WTC11 (cell line): ENCODE measurements at regions not wholly inside any gene's neighbourhood (a gene's known extent, or its start where the extent isn't known, plus 50 kb on each side); places are given as distances from the start of the nearest gene placed in this dataset.

ENCODE experiments used
- ATAC-seq: fragments of 200-7000 bp; cut with Tn5 transposase; 2 replicates; pipeline ENCODE4 v1.10.0; 2021; ENCODE audit warnings: mild to moderate bottlenecking, moderate library complexity
- CTCF ChIA-PET: fragments of 300-600 bp; sonication (Branson Sonifier 250); formaldehyde crosslinking; loops from one replicate; lab custom pipeline; 2021; ENCODE audit warnings: antibody characterized with exemption; lab: Charles Lee
- POLR2A ChIA-PET: fragments of 350-600 bp; sonication (Branson Sonifier 250); formaldehyde crosslinking; loops from one replicate; lab custom pipeline; 2021; ENCODE audit warnings: antibody characterized with exemption; lab: Charles Lee
- DNase-seq: peaks from one replicate; pipeline ENCODE4 v3.0.0; 2021; ENCODE audit warnings: low spot score
- H3K27ac Mint-ChIP-seq: 2 replicates; pipeline ENCODE4 v1.8.0; 2021; ENCODE audit warnings: mixed read lengths
- H3K27me3 Mint-ChIP-seq: 2 replicates; pipeline ENCODE4 v1.8.0; 2021; ENCODE audit warnings: low read depth, mild to moderate bottlenecking, moderate library complexity, mixed read lengths
- H3K36me3 Mint-ChIP-seq: 2 replicates; pipeline ENCODE4 v1.8.0; 2021; ENCODE audit warnings: mixed read lengths
- H3K4me1 Mint-ChIP-seq: 2 replicates; pipeline ENCODE4 v1.8.0; 2022; ENCODE audit warnings: mixed read lengths
- H3K4me3 Mint-ChIP-seq: 2 replicates; pipeline ENCODE4 v1.8.0; 2021; ENCODE audit warnings: mild to moderate bottlenecking, moderate library complexity, mixed read lengths
- H3K9me3 Mint-ChIP-seq: 2 replicates; pipeline ENCODE4 v1.8.0; 2021; ENCODE audit warnings: mixed read lengths
- CBFB ChIP-seq: sonication (generic); formaldehyde crosslinking; IDR thresholded peaks from 2 replicates; pipeline ENCODE4 v1.8.1; 2022; ENCODE audit warnings: mild to moderate bottlenecking, low read depth, missing genetic modification reagents
- CREB1 ChIP-seq: sonication (generic); formaldehyde crosslinking; IDR thresholded peaks from 2 replicates; pipeline ENCODE4 v1.8.0; 2023; ENCODE audit warnings: mild to moderate bottlenecking, missing genetic modification reagents
- CREM ChIP-seq: sonication (generic); formaldehyde crosslinking; IDR thresholded peaks from 2 replicates; pipeline ENCODE4 v1.8.1; 2022; ENCODE audit warnings: mild to moderate bottlenecking, missing genetic modification reagents, moderate library complexity
- MXD4 ChIP-seq: fragments of 250-450 bp; sonication (Bioruptor Pico); IDR thresholded peaks from 2 replicates; pipeline ENCODE4 v1.8.0; 2021; ENCODE audit warnings: mild to moderate bottlenecking, moderate library complexity, borderline replicate concordance
- NFATC4 ChIP-seq: fragments of 250-450 bp; sonication (Bioruptor Pico); IDR thresholded peaks from 2 replicates; pipeline ENCODE4 v1.9.0; 2021; ENCODE audit warnings: mild to moderate bottlenecking
- NFE2L1 ChIP-seq: sonication (generic); formaldehyde crosslinking; IDR thresholded peaks from 2 replicates; pipeline ENCODE4 v1.8.1; 2023; ENCODE audit warnings: missing genetic modification reagents
- RORB ChIP-seq: fragments of 250-450 bp; sonication (Bioruptor Pico); IDR thresholded peaks from 2 replicates; pipeline ENCODE4 v1.9.0; 2021; ENCODE audit warnings: mild to moderate bottlenecking
- SMAD3 ChIP-seq: sonication (generic); formaldehyde crosslinking; IDR thresholded peaks from 2 replicates; pipeline ENCODE4 v1.8.0; 2022; ENCODE audit warnings: missing genetic modification reagents, mild to moderate bottlenecking, borderline replicate concordance
- SMAD4 ChIP-seq: sonication (generic); formaldehyde crosslinking; IDR thresholded peaks from 2 replicates; pipeline ENCODE4 v1.8.0; 2022; ENCODE audit warnings: mild to moderate bottlenecking, missing genetic modification reagents
- ZNF121 ChIP-seq: sonication (generic); formaldehyde crosslinking; IDR thresholded peaks from 2 replicates; pipeline ENCODE4 v1.8.0; 2023; ENCODE audit warnings: missing genetic modification reagents
- ZNF423 ChIP-seq: fragments of 250-450 bp; sonication (Bioruptor Pico); IDR thresholded peaks from 2 replicates; pipeline ENCODE4 v2.1.2; 2022; ENCODE audit warnings: mild to moderate bottlenecking, moderate library complexity
- TF ChIP-seq, protein P1 (sequence below): fragments of 250-450 bp; sonication (Bioruptor Pico); IDR thresholded peaks from 2 replicates; pipeline ENCODE4 v1.9.0; 2021; ENCODE audit warnings: moderate library complexity, mild to moderate bottlenecking, inconsistent platforms, borderline replicate concordance
- TF ChIP-seq, protein P2 (sequence below): fragments of 250-450 bp; sonication (Bioruptor Pico); IDR thresholded peaks from 2 replicates; pipeline ENCODE4 v1.9.0; 2021; ENCODE audit warnings: mild to moderate bottlenecking
- TF ChIP-seq, protein P3 (sequence below): sonication (generic); formaldehyde crosslinking; IDR thresholded peaks from 2 replicates; pipeline ENCODE4 v1.8.1; 2022; ENCODE audit warnings: missing genetic modification reagents, borderline replicate concordance
- TF ChIP-seq, protein P4 (sequence below): fragments of 250-450 bp; sonication (Bioruptor Pico); conservative IDR thresholded peaks from 2 replicates; pipeline ENCODE4 v1.9.0; 2021; ENCODE audit warnings: mild to moderate bottlenecking
- TF ChIP-seq, protein P5 (sequence below): fragments of 200-600 bp; IDR thresholded peaks from 2 replicates; pipeline ENCODE4 v1.8.0; 2022; ENCODE audit warnings: antibody characterized with exemption
- TF ChIP-seq, protein P6 (sequence below): sonication (generic); formaldehyde crosslinking; IDR thresholded peaks from 2 replicates; pipeline ENCODE4 v1.8.1; 2023; ENCODE audit warnings: mild to moderate bottlenecking, missing genetic modification reagents
- TF ChIP-seq, protein P7 (sequence below): sonication (generic); formaldehyde crosslinking; IDR thresholded peaks from 2 replicates; pipeline ENCODE4 v1.8.1; 2023; ENCODE audit warnings: mild to moderate bottlenecking, moderate library complexity, missing genetic modification reagents
- TF ChIP-seq, protein P8 (sequence below): fragments of 250-450 bp; sonication (Bioruptor Pico); IDR thresholded peaks from 2 replicates; pipeline ENCODE4 v2.1.2; 2022; ENCODE audit warnings: mild to moderate bottlenecking, moderate library complexity
- TF ChIP-seq, protein P9 (sequence below): fragments of 250-450 bp; sonication (Bioruptor Pico); IDR thresholded peaks from 2 replicates; pipeline ENCODE4 v1.8.0; 2021; ENCODE audit warnings: mild to moderate bottlenecking

DNA sequence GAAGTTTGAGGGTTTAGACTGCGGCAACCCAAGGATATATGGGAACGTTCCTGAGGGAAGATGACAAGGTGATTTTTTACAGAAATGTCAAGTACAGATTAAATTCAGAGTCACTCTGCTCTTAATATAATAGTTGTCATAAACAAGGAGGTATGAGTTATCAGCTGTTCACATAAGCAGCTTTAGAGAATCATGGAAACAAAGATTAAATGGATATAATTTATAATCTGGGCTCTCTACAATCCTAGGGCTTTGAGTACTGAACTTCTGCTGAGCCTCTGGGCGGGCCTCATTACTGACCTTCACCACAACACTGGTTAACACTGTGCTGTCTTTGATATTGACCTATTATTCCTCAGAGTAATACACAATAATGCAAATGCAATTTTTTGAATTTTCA lies 577.8 kb downstream of the RPS29 start:
- TF ChIP-seq, protein P1, sequence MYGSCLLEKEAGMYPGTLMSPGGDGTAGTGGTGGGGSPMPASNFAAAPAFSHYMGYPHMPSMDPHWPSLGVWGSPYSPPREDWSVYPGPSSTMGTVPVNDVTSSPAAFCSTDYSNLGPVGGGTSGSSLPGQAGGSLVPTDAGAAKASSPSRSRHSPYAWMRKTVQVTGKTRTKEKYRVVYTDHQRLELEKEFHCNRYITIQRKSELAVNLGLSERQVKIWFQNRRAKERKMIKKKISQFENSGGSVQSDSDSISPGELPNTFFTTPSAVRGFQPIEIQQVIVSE: no peak
- TF ChIP-seq, all 79 proteins: peak for 0
- Mint-ChIP-seq H3K9me3 (peaks cover 31% of the 10 kb centered on the region), H3K27me3 (no peaks in the 10 kb centered on the region), H3K4me1 (peaks cover 20% of the 10 kb centered on the region), H3K27ac (no peak overlapping the region), H3K4me3 (no peak overlapping the region), H3K36me3 (no peaks in the 10 kb centered on the region)
- ATAC-seq (no peak), DNase-seq (no peak)
- ChIA-PET CTCF (no interaction called here), POLR2A (no interaction called here)

DNA sequence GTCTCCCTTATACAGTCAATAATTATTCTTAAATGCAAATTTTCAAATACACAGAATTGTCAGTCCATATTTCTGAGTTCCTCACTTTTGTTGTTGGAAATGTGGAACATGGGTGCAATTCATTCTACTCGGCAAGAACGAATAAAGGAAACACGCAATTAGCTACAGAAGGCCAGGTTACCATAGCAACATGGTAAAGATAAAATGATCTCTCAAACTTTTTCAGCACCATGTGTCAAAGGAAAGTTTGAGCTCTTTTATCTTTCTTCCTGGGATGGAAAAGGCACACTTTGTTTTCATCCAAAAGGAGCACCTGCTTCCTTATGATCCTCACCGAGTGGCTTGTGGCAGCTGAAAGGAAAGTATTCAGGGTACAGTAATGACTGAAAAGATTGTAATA lies 595.0 kb downstream of the RPS29 start:
- H3K4me3 Mint-ChIP-seq: no peak overlapping the region
- H3K27me3 Mint-ChIP-seq: no peaks in the 10 kb centered on the region
- no peaks in the 10 kb centered on the region for H3K36me3 Mint-ChIP-seq
- ChIA-PET CTCF (no interaction called here), POLR2A (no interaction called here)
- H3K27ac Mint-ChIP-seq: no peak overlapping the region
- ATAC-seq (no peak), DNase-seq (no peak)
- H3K9me3 Mint-ChIP-seq: peaks cover 19% of the 10 kb centered on the region; the same call in 1 of the 2 replicates
- TF ChIP-seq RORB (CRISPR knock-in tag) (no peak), CREB1 (CRISPR knock-in tag) (no peak), SMAD3 (CRISPR knock-in tag) (no peak), ZNF121 (CRISPR knock-in tag) (no peak), CREM (CRISPR knock-in tag) (no peak), SMAD4 (CRISPR knock-in tag) (no peak), NFATC4 (CRISPR knock-in tag) (no peak), NFE2L1 (no peak), MXD4 (CRISPR knock-in tag) (no peak), ZNF423 (no peak), CBFB (no peak)
- TF ChIP-seq, protein P2, sequence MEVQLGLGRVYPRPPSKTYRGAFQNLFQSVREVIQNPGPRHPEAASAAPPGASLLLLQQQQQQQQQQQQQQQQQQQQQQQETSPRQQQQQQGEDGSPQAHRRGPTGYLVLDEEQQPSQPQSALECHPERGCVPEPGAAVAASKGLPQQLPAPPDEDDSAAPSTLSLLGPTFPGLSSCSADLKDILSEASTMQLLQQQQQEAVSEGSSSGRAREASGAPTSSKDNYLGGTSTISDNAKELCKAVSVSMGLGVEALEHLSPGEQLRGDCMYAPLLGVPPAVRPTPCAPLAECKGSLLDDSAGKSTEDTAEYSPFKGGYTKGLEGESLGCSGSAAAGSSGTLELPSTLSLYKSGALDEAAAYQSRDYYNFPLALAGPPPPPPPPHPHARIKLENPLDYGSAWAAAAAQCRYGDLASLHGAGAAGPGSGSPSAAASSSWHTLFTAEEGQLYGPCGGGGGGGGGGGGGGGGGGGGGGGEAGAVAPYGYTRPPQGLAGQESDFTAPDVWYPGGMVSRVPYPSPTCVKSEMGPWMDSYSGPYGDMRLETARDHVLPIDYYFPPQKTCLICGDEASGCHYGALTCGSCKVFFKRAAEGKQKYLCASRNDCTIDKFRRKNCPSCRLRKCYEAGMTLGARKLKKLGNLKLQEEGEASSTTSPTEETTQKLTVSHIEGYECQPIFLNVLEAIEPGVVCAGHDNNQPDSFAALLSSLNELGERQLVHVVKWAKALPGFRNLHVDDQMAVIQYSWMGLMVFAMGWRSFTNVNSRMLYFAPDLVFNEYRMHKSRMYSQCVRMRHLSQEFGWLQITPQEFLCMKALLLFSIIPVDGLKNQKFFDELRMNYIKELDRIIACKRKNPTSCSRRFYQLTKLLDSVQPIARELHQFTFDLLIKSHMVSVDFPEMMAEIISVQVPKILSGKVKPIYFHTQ (CRISPR knock-in tag): no peak
- TF ChIP-seq, protein P3, sequence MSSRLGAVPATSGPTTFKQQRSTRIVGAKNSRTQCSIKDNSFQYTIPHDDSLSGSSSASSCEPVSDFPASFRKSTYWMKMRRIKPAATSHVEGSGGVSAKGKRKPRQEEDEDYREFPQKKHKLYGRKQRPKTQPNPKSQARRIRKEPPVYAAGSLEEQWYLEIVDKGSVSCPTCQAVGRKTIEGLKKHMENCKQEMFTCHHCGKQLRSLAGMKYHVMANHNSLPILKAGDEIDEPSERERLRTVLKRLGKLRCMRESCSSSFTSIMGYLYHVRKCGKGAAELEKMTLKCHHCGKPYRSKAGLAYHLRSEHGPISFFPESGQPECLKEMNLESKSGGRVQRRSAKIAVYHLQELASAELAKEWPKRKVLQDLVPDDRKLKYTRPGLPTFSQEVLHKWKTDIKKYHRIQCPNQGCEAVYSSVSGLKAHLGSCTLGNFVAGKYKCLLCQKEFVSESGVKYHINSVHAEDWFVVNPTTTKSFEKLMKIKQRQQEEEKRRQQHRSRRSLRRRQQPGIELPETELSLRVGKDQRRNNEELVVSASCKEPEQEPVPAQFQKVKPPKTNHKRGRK (CRISPR knock-in tag): no peak
- TF ChIP-seq, protein P4, sequence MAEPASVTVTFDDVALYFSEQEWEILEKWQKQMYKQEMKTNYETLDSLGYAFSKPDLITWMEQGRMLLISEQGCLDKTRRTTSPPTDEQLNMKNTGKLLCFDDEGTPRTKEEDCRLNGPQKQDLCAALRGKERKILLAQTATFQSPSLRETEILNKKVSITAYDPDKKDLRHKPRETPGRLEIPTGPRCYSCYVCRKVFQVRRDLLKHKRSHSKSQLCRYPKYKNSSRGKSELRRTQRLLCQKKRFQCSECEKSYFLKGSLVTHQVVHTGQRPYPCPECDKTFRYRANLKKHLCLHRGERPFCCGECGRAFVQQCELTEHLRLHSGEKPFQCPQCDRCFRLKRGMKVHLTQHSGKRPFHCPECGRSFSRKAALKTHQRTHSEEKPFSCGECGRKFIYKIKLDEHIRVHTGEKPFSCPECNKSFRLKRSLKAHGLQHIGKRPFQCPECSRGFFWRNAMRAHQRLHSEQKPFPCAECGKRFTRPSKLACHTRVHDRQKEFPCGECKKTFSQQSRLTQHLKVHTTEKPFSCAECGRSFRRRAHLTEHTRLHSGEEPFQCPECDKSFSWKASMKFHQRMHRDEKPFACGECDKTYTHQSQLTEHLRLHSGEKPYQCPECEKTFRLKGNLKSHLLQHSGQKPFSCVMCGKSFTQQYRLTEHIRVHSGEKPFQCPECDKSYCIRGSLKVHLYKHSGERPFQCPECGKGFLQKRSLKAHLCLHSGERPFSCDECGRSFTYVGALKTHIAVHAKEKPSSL (CRISPR knock-in tag): no peak
- TF ChIP-seq, protein P5, sequence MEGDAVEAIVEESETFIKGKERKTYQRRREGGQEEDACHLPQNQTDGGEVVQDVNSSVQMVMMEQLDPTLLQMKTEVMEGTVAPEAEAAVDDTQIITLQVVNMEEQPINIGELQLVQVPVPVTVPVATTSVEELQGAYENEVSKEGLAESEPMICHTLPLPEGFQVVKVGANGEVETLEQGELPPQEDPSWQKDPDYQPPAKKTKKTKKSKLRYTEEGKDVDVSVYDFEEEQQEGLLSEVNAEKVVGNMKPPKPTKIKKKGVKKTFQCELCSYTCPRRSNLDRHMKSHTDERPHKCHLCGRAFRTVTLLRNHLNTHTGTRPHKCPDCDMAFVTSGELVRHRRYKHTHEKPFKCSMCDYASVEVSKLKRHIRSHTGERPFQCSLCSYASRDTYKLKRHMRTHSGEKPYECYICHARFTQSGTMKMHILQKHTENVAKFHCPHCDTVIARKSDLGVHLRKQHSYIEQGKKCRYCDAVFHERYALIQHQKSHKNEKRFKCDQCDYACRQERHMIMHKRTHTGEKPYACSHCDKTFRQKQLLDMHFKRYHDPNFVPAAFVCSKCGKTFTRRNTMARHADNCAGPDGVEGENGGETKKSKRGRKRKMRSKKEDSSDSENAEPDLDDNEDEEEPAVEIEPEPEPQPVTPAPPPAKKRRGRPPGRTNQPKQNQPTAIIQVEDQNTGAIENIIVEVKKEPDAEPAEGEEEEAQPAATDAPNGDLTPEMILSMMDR: no peak
- TF ChIP-seq, protein P6, sequence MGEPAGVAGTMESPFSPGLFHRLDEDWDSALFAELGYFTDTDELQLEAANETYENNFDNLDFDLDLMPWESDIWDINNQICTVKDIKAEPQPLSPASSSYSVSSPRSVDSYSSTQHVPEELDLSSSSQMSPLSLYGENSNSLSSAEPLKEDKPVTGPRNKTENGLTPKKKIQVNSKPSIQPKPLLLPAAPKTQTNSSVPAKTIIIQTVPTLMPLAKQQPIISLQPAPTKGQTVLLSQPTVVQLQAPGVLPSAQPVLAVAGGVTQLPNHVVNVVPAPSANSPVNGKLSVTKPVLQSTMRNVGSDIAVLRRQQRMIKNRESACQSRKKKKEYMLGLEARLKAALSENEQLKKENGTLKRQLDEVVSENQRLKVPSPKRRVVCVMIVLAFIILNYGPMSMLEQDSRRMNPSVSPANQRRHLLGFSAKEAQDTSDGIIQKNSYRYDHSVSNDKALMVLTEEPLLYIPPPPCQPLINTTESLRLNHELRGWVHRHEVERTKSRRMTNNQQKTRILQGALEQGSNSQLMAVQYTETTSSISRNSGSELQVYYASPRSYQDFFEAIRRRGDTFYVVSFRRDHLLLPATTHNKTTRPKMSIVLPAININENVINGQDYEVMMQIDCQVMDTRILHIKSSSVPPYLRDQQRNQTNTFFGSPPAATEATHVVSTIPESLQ (CRISPR knock-in tag): no peak
- TF ChIP-seq, protein P7, sequence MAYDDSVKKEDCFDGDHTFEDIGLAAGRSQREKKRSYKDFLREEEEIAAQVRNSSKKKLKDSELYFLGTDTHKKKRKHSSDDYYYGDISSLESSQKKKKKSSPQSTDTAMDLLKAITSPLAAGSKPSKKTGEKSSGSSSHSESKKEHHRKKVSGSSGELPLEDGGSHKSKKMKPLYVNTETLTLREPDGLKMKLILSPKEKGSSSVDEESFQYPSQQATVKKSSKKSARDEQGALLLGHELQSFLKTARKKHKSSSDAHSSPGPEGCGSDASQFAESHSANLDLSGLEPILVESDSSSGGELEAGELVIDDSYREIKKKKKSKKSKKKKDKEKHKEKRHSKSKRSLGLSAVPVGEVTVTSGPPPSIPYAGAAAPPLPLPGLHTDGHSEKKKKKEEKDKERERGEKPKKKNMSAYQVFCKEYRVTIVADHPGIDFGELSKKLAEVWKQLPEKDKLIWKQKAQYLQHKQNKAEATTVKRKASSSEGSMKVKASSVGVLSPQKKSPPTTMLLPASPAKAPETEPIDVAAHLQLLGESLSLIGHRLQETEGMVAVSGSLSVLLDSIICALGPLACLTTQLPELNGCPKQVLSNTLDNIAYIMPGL (CRISPR knock-in tag): no peak
- TF ChIP-seq, protein P8, sequence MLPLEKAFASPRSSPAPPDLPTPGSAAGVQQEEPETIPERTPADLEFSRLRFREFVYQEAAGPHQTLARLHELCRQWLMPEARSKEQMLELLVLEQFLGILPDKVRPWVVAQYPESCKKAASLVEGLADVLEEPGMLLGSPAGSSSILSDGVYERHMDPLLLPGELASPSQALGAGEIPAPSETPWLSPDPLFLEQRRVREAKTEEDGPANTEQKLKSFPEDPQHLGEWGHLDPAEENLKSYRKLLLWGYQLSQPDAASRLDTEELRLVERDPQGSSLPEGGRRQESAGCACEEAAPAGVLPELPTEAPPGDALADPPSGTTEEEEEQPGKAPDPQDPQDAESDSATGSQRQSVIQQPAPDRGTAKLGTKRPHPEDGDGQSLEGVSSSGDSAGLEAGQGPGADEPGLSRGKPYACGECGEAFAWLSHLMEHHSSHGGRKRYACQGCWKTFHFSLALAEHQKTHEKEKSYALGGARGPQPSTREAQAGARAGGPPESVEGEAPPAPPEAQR (CRISPR knock-in tag): no peak
- TF ChIP-seq, protein P9, sequence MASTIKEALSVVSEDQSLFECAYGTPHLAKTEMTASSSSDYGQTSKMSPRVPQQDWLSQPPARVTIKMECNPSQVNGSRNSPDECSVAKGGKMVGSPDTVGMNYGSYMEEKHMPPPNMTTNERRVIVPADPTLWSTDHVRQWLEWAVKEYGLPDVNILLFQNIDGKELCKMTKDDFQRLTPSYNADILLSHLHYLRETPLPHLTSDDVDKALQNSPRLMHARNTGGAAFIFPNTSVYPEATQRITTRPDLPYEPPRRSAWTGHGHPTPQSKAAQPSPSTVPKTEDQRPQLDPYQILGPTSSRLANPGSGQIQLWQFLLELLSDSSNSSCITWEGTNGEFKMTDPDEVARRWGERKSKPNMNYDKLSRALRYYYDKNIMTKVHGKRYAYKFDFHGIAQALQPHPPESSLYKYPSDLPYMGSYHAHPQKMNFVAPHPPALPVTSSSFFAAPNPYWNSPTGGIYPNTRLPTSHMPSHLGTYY: no peak
- H3K4me1 Mint-ChIP-seq: no peaks in the 10 kb centered on the region
